Mesenchymal stem cell (in vitro differentiated cells and primary cell): ENCODE measurements at regions not wholly inside any gene's neighbourhood (a gene's known extent, or its start where the extent isn't known, plus 50 kb on each side); places are given as distances from the start of the nearest gene placed in this dataset.

Experiments
- DNase-seq: peaks from one replicate; pipeline ENCODE4 v3.0.0-alpha.2; 2013
- H2AFZ ChIP-seq: one replicate; pipeline ENCODE4 v1.6.1; 2013; ENCODE audit warnings: low read depth, mild to moderate bottlenecking, control low read depth, inconsistent platforms, low read length, moderate library complexity
- H2AK5ac ChIP-seq: 2 replicates; pipeline ENCODE4 v1.6.1; 2013; ENCODE audit warnings: low read length, moderate library complexity, mild to moderate bottlenecking, inconsistent platforms; ENCODE audit not compliant: severe bottlenecking
- H2BK120ac ChIP-seq: one replicate; pipeline ENCODE4 v1.6.1; 2013; ENCODE audit warnings: low read depth, mild to moderate bottlenecking, inconsistent platforms, low read length, moderate library complexity
- H2BK12ac ChIP-seq, 2 experiments: one replicate each; pipeline ENCODE4 v1.6.1; 2013; ENCODE audit warnings: inconsistent platforms in 2 of 2, low read length in 2 of 2, mild to moderate bottlenecking in 2 of 2, moderate library complexity in 2 of 2, control low read depth in 1 of 2
- H2BK15ac ChIP-seq: one replicate; pipeline ENCODE4 v1.6.1; 2013; ENCODE audit warnings: mild to moderate bottlenecking, low read depth, inconsistent platforms; ENCODE audit not compliant: poor library complexity, severe bottlenecking
- H2BK5ac ChIP-seq: 2 replicates; pipeline ENCODE4 v1.6.1; 2013; ENCODE audit warnings: low read depth, mild to moderate bottlenecking, low read length, control low read depth, inconsistent platforms; ENCODE audit not compliant: poor library complexity, severe bottlenecking
- H3K14ac ChIP-seq, 2 experiments: one replicate each; pipeline ENCODE4 v1.6.1; 2013; ENCODE audit warnings: inconsistent platforms in 2 of 2, low read length in 2 of 2, control low read depth in 1 of 2, mild to moderate bottlenecking in 1 of 2, moderate library complexity in 1 of 2
- H3K18ac ChIP-seq, 2 experiments: one replicate each; pipeline ENCODE4 v1.6.1; 2013; ENCODE audit warnings: inconsistent platforms in 2 of 2, low read length in 2 of 2, control low read depth in 1 of 2, low read depth in 1 of 2, mild to moderate bottlenecking in 1 of 2
- H3K23ac ChIP-seq, 2 experiments: one replicate each; pipeline ENCODE4 v1.6.1; 2013; ENCODE audit warnings: inconsistent platforms in 2 of 2, low read length in 2 of 2, mild to moderate bottlenecking in 2 of 2, moderate library complexity in 2 of 2, control low read depth in 1 of 2
- H3K27ac ChIP-seq: 2 replicates; pipeline ENCODE4 v1.5.1; 2013; ENCODE audit warnings: mild to moderate bottlenecking, moderate library complexity, low read length, control low read depth, inconsistent platforms; ENCODE audit not compliant: poor library complexity, severe bottlenecking
- H3K27me3 ChIP-seq, 2 experiments: 2 replicates each; pipeline versions ENCODE4 v1.6.1 to v1.7.0; 2013; ENCODE audit warnings: low read length in 2 of 2, mild to moderate bottlenecking in 2 of 2, moderate library complexity in 2 of 2, control low read depth in 1 of 2, inconsistent platforms in 1 of 2; ENCODE audit not compliant: control insufficient read depth in 1 of 2, insufficient read depth in 1 of 2
- H3K36me3 ChIP-seq, 2 experiments: 2 replicates each; pipeline versions ENCODE4 v1.6.1 to v1.7.0; 2013; ENCODE audit warnings: low read length in 2 of 2, control low read depth in 1 of 2, inconsistent platforms in 1 of 2, low read depth in 1 of 2, mild to moderate bottlenecking in 1 of 2; ENCODE audit not compliant: insufficient read depth in 2 of 2, control insufficient read depth in 1 of 2
- H3K4ac ChIP-seq, 2 experiments: one replicate each; pipeline ENCODE4 v1.6.1; 2013; ENCODE audit warnings: inconsistent platforms in 2 of 2, low read length in 2 of 2, mild to moderate bottlenecking in 2 of 2, moderate library complexity in 2 of 2, control low read depth in 1 of 2, low read depth in 1 of 2
- H3K4me1 ChIP-seq: 2 replicates; pipeline ENCODE4 v1.6.1; 2013; ENCODE audit warnings: low read depth, low read length, control low read depth; ENCODE audit not compliant: control insufficient read depth, insufficient read depth
- H3K4me2 ChIP-seq: 2 replicates; pipeline ENCODE4 v1.6.1; 2013; ENCODE audit warnings: low read length, mild to moderate bottlenecking, inconsistent platforms; ENCODE audit not compliant: poor library complexity, severe bottlenecking
- H3K4me3 ChIP-seq, 2 experiments: 2 replicates each; pipeline versions ENCODE4 v1.5.1 to v1.7.0; 2013; ENCODE audit warnings: low read length in 2 of 2, mild to moderate bottlenecking in 2 of 2, control low read depth in 1 of 2, low read depth in 1 of 2; ENCODE audit not compliant: insufficient read depth in 1 of 2
- H3K79me1 ChIP-seq: replicated peaks from 2 replicates; pipeline ENCODE4 v1.6.1; 2013; ENCODE audit warnings: mild to moderate bottlenecking, control low read depth, low read length, inconsistent platforms; ENCODE audit not compliant: poor library complexity, severe bottlenecking
- H3K9ac ChIP-seq: 2 replicates; pipeline ENCODE4 v1.7.0; 2013; ENCODE audit warnings: mild to moderate bottlenecking, low read length, moderate library complexity
- H3K9me3 ChIP-seq: 2 replicates; pipeline ENCODE4 v1.7.0; 2013; ENCODE audit warnings: mild to moderate bottlenecking, low read length; ENCODE audit not compliant: control insufficient read depth
- H4K8ac ChIP-seq: one replicate; pipeline ENCODE4 v1.6.1; 2013; ENCODE audit warnings: inconsistent platforms, mild to moderate bottlenecking, low read length, moderate library complexity
- H4K91ac ChIP-seq: one replicate; pipeline ENCODE4 v1.6.1; 2013; ENCODE audit warnings: mild to moderate bottlenecking, low read length, inconsistent platforms
- WGBS: methylation state at CpG from one replicate; pipeline ENCODE4 v1.1.7; 2013; ENCODE audit warnings: mixed read lengths; 5-methylcytosine and 5-hydroxymethylcytosine counted together

DNA sequence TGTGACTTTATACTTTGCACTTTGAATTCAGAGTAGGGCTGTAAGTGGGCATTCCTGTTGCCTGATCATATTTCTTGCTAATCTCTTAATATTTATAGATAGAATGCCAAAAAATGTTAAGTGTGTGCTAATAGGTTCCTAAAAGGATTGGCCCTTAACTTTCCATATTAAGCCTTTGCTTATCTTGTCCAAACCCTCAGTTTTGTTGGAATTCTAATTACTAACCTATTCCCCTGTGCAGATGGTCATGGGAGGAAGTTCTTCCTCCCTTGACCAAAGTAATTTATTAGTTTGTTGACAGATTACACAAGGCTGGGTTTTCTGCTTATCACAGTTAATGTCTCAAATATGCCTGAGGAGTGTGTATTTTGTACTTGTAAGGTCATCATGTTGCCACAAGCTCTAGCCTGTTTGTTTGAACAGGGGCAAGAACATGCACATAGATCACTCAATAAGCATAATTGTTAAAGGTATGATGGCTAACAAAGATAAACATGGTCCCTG is 541.1 kb upstream of the SPRY2 start:
- DNase-seq = peak; percentile 77
- Histone ChIP-seq H3K18ac (no peak overlapping the region), H2BK5ac (no peak overlapping the region), H3K27me3 (no peaks in the 10 kb centered on the region), H2BK120ac (no peak overlapping the region), H2BK12ac (no peak overlapping the region), H3K9ac (no peak overlapping the region), H3K14ac (no peak overlapping the region), H3K27ac (no peak overlapping the region), H4K8ac (no peak overlapping the region), H3K79me1 (no peaks in the 10 kb centered on the region), H3K23ac (no peak overlapping the region), H3K9me3 (no peaks in the 10 kb centered on the region), H2BK15ac (no peak overlapping the region), H3K4me2 (no peak overlapping the region), H2AFZ (no peak overlapping the region), H3K4me1 (no peaks in the 10 kb centered on the region), H3K4me3 (no peak overlapping the region), H3K4ac (no peak overlapping the region), H3K36me3 (no peaks in the 10 kb centered on the region), H4K91ac (no peak overlapping the region), H2AK5ac (no peak overlapping the region)

DNA sequence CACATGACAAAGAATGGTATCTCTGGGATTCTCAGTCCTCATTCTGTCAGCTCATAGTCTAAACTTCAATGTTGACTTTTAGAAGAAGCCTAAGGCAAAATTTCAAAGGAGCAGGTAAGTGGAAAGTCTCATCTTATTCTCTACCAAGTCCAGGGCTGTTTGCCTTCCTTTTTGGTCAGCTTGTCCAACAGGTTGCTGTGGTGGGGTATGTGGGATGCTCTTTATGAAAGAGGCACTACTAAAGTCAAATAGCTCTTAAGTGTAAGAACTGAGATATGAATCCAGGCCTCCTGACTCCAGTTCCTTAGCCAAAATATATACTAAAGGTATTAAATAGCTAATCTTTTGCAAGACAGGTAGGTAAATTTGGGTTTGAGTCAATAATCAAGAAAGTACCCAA is 540.6 kb upstream of the SPRY2 start:
- no peak overlapping the region for H2BK120ac ChIP-seq
- H2AK5ac ChIP-seq = no peak overlapping the region
- H3K18ac ChIP-seq = no peak overlapping the region
- no peak overlapping the region for H3K4me2 ChIP-seq
- H3K4ac ChIP-seq = no peak overlapping the region
- no peak overlapping the region for H2AFZ ChIP-seq
- DNase-seq = no peak
- no peaks in the 10 kb centered on the region for H3K36me3 ChIP-seq
- peak overlapping the region; percentile 19 for H2BK5ac ChIP-seq
- H3K27me3 ChIP-seq = no peaks in the 10 kb centered on the region
- H3K14ac ChIP-seq = no peak overlapping the region
- H3K9me3 ChIP-seq = no peaks in the 10 kb centered on the region
- peak overlapping the region; percentile 54 to 77 for H2BK12ac ChIP-seq
- no peak overlapping the region for H3K27ac ChIP-seq
- no peak overlapping the region for H3K23ac ChIP-seq
- no peak overlapping the region for H4K91ac ChIP-seq
- H3K79me1 ChIP-seq = no peaks in the 10 kb centered on the region
- no peak overlapping the region for H2BK15ac ChIP-seq
- H3K4me1 ChIP-seq = no peaks in the 10 kb centered on the region
- no peak overlapping the region for H3K9ac ChIP-seq
- no peak overlapping the region for H4K8ac ChIP-seq
- no peak overlapping the region for H3K4me3 ChIP-seq

DNA sequence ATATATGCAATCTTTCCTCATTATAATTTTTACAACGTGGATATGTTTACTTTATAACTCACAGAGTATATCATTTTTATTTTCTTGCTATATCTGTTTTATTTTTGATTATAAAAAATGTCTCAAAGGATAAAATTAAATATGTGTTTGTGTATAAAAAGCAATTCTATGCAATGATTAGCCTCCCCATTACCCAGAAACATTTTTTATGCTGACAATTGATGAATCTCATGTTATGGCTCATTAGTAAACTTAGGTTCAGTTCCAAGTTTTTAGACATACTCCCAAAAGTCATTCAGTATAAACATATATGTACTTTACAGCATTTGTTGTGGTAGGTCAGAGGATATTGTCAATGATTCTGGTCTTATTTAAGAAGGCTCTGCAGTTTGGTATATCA is 540.1 kb upstream of the SPRY2 start:
- H3K4me1 ChIP-seq = no peaks in the 10 kb centered on the region
- no peak overlapping the region for H4K8ac ChIP-seq
- H3K79me1 ChIP-seq = no peaks in the 10 kb centered on the region
- no peak overlapping the region for H3K23ac ChIP-seq
- no peaks in the 10 kb centered on the region for H3K9me3 ChIP-seq
- H3K27me3 ChIP-seq = no peaks in the 10 kb centered on the region
- no peak overlapping the region for H2BK120ac ChIP-seq
- H3K18ac ChIP-seq = no peak overlapping the region
- no peak overlapping the region for H3K4me3 ChIP-seq
- peak overlapping the region in 1 of 2 experiments; percentile 42 for H2BK12ac ChIP-seq
- no CpG with 5 or more reads among the region's 1 CpG for WGBS
- no peak overlapping the region for H3K4ac ChIP-seq
- no peak overlapping the region for H2BK15ac ChIP-seq
- H2AFZ ChIP-seq = no peak overlapping the region
- H3K14ac ChIP-seq = no peak overlapping the region
- no peak overlapping the region for H2BK5ac ChIP-seq
- no peak overlapping the region for H4K91ac ChIP-seq
- no peak overlapping the region for H3K9ac ChIP-seq
- no peaks in the 10 kb centered on the region for H3K36me3 ChIP-seq
- no peak for DNase-seq
- H2AK5ac ChIP-seq = no peak overlapping the region
- H3K27ac ChIP-seq = no peak overlapping the region
- H3K4me2 ChIP-seq = no peak overlapping the region

DNA sequence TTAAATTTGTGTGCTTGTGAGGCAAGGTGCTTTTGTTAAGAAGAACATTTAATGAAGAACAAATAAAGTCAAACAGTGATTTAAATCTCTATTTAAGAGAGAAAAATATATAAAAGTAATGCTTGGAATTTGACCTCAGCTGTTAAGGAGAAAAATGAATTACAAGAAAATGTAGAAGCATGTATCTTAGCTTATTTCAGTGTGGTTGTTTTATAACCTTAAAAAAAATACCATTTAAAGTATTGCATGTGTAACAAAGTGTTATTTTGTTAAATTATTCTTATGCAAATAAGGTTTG is 537.0 kb upstream of the SPRY2 start:
- H3K4me3 ChIP-seq = no peak overlapping the region
- H3K4ac ChIP-seq = no peak overlapping the region
- no peaks in the 10 kb centered on the region for H3K27me3 ChIP-seq

More for the DNA sequence above, 537.0 kb upstream of the SPRY2 start:
- Histone ChIP-seq H2AK5ac (no peak overlapping the region), H3K4me1 (no peaks in the 10 kb centered on the region), H2BK12ac (no peak overlapping the region), H2AFZ (no peak overlapping the region), H2BK120ac (no peak overlapping the region), H4K91ac (no peak overlapping the region), H3K18ac (no peak overlapping the region), H2BK15ac (no peak overlapping the region), H3K14ac (no peak overlapping the region), H3K36me3 (no peaks in the 10 kb centered on the region), H4K8ac (no peak overlapping the region), H2BK5ac (no peak overlapping the region), H3K9me3 (no peaks in the 10 kb centered on the region), H3K9ac (no peak overlapping the region), H3K4me2 (no peak overlapping the region), H3K23ac (no peak overlapping the region), H3K79me1 (no peaks in the 10 kb centered on the region), H3K27ac (no peak overlapping the region)
- DNase-seq = no peak
